ENCODE measurements at regions not wholly inside any gene's neighbourhood (a gene's known extent, or its start where the extent isn't known, plus 50 kb on each side); places are given as distances from the start of the nearest gene placed in this dataset.

DNA sequence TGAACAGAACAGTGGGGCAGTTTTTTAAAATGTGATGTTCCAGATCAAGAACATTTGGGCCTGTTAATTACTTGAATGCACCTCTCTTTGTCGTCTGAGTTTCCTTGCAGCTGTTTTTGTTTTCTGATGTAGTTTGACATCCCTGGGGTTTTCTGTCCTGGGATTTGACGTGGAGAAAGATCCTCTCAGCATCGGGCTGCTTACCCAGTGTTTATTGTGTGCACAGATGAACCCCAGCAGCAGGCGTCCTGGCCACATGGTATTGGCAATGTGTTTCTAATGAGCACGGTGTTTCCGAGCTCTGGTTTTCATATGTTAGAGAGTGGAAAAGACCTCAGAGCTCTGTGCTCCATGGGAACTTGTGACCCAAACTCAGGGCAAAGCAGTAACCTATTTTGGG lies 191.1 kb upstream of the IRX3 start:
- Histone ChIP-seq H3K27me3 (ENCODE audit: insufficient read depth, low read depth, low read length) (no peaks in the 10 kb centered on the region), H3K4me2 (ENCODE audit: low read length) (no peak overlapping the region), H3F3A (ENCODE audit: insufficient read depth, low read length, poor library complexity, severe bottlenecking) (no peaks in the 10 kb centered on the region), H3K9me3 (ENCODE audit: low read length) (no peaks in the 10 kb centered on the region), H4K20me1 (ENCODE audit: insufficient read depth) (no peaks in the 10 kb centered on the region), H2AFZ (ENCODE audit: low read depth, low read length) (no peak overlapping the region), H3K36me3 (ENCODE audit: insufficient read depth, low read length) (no peaks in the 10 kb centered on the region), H3K27ac (ENCODE audit: low read length) (no peak overlapping the region), H3K4me3 (ENCODE audit: low read length) (no peak overlapping the region), H3K9me2 (ENCODE audit: insufficient read depth, low read length) (no peaks in the 10 kb centered on the region), H3K9ac (ENCODE audit: low read length) (no peak overlapping the region), H3K79me2 (replicated peaks; ENCODE audit: insufficient read depth, low read length) (no peaks in the 10 kb centered on the region)
- TF ChIP-seq, protein P1, sequence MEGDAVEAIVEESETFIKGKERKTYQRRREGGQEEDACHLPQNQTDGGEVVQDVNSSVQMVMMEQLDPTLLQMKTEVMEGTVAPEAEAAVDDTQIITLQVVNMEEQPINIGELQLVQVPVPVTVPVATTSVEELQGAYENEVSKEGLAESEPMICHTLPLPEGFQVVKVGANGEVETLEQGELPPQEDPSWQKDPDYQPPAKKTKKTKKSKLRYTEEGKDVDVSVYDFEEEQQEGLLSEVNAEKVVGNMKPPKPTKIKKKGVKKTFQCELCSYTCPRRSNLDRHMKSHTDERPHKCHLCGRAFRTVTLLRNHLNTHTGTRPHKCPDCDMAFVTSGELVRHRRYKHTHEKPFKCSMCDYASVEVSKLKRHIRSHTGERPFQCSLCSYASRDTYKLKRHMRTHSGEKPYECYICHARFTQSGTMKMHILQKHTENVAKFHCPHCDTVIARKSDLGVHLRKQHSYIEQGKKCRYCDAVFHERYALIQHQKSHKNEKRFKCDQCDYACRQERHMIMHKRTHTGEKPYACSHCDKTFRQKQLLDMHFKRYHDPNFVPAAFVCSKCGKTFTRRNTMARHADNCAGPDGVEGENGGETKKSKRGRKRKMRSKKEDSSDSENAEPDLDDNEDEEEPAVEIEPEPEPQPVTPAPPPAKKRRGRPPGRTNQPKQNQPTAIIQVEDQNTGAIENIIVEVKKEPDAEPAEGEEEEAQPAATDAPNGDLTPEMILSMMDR (IDR thresholded peaks at IDR 0.05; ENCODE audit: poor library complexity, severe bottlenecking) = no peak
- no peak for TF ChIP-seq EZH2 (IDR thresholded peaks at IDR 0.05; ENCODE audit: borderline replicate concordance, insufficient read depth, low read length, poor library complexity, severe bottlenecking)
- TF ChIP-seq EP300 (conservative IDR thresholded peaks at IDR 0.05; ENCODE audit: poor library complexity, severe bottlenecking) = no peak

DNA sequence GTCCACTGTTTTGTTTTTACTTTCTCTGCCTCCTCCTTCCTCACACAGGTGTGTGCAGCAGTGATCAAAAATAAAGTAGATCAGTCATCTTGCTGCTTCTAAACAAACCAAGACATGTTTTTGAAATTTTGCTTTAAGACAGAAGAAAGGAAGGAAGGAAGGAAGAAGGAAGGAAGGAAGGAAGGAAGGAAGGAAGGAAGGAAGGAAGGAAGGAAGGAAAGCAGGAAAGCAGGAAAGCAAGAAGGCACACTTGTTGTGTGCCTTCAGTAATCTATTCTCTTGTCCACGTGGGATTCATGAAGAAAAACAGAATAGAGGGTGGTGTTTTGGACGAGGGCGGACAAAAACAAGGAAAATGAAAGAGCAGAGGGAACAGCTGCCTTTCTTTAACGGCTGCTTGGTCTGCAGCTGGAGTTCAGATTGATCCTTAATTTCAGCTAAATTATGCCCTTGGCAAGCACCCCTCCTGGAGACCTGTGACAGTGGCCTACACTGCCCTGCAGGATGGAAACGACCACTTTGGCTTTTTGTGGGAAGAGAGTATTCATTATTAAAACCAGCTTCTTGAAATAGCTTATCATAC lies 188.5 kb upstream of the IRX3 start:
- Histone ChIP-seq H4K20me1 (ENCODE audit: insufficient read depth) (no peaks in the 10 kb centered on the region), H3K27ac (ENCODE audit: low read length) (no peak overlapping the region), H3F3A (ENCODE audit: insufficient read depth, low read length, poor library complexity, severe bottlenecking) (no peaks in the 10 kb centered on the region), H3K9me2 (ENCODE audit: insufficient read depth, low read length) (no peaks in the 10 kb centered on the region), H3K36me3 (ENCODE audit: insufficient read depth, low read length) (no peaks in the 10 kb centered on the region), H3K79me2 (replicated peaks; ENCODE audit: insufficient read depth, low read length) (no peaks in the 10 kb centered on the region), H3K4me2 (ENCODE audit: low read length) (no peak overlapping the region), H2AFZ (ENCODE audit: low read depth, low read length) (no peak overlapping the region), H3K4me3 (ENCODE audit: low read length) (no peak overlapping the region), H3K9me3 (ENCODE audit: low read length) (no peaks in the 10 kb centered on the region), H3K9ac (ENCODE audit: low read length) (no peak overlapping the region), H3K27me3 (ENCODE audit: insufficient read depth, low read depth, low read length) (no peaks in the 10 kb centered on the region)
- TF ChIP-seq, protein P2, sequence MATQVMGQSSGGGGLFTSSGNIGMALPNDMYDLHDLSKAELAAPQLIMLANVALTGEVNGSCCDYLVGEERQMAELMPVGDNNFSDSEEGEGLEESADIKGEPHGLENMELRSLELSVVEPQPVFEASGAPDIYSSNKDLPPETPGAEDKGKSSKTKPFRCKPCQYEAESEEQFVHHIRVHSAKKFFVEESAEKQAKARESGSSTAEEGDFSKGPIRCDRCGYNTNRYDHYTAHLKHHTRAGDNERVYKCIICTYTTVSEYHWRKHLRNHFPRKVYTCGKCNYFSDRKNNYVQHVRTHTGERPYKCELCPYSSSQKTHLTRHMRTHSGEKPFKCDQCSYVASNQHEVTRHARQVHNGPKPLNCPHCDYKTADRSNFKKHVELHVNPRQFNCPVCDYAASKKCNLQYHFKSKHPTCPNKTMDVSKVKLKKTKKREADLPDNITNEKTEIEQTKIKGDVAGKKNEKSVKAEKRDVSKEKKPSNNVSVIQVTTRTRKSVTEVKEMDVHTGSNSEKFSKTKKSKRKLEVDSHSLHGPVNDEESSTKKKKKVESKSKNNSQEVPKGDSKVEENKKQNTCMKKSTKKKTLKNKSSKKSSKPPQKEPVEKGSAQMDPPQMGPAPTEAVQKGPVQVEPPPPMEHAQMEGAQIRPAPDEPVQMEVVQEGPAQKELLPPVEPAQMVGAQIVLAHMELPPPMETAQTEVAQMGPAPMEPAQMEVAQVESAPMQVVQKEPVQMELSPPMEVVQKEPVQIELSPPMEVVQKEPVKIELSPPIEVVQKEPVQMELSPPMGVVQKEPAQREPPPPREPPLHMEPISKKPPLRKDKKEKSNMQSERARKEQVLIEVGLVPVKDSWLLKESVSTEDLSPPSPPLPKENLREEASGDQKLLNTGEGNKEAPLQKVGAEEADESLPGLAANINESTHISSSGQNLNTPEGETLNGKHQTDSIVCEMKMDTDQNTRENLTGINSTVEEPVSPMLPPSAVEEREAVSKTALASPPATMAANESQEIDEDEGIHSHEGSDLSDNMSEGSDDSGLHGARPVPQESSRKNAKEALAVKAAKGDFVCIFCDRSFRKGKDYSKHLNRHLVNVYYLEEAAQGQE (IDR thresholded peaks at IDR 0.05; ENCODE audit: borderline replicate concordance) = no peak
- TF ChIP-seq POLR2AphosphoS5 (IDR thresholded peaks at IDR 0.05) = no peak
- no peak for TF ChIP-seq SMC3 (conservative IDR thresholded peaks at IDR 0.05; ENCODE audit: poor library complexity)
- no peak for TF ChIP-seq TAF1 (IDR thresholded peaks at IDR 0.05; ENCODE audit: low read depth)

DNA sequence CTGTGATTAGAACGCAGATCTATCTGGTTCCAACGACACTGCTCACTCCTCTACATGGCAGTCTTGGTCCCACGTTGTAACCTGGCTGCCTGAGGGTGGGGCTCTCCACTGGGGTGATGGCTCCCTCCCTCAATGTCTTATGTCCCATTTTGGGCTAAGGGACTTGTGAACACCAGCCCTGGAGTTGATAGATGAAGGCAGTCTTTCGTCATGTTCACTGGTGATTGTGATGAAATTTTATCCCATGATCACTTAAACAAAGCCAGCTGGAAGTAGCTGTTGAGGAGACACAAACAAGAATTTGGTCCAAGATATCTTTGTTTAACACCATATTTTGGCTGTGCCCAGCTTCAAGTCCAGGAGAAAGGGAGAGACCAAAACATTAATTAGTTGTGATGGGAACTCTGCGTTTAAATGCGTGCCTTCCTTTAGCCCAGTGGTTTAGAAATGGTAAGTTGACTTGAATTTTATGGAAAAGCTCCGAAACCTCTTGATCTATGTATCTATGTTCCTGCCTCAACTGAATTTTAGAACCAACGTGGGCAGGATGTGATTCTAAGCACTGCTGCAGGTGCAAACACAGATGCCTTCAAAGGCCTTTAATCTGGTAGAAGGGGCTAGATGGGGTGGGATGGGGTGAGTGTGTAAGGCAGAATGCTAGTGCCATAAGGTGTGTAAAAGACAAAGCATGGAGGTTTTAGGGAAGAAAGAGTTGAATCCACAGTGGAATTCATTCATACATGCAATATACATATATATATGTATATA lies 186.8 kb upstream of the IRX3 start:
- Histone ChIP-seq H3K4me2 (ENCODE audit: low read length) (no peak overlapping the region), H2AFZ (ENCODE audit: low read depth, low read length) (no peak overlapping the region), H3K79me2 (replicated peaks; ENCODE audit: insufficient read depth, low read length) (no peaks in the 10 kb centered on the region), H3F3A (ENCODE audit: insufficient read depth, low read length, poor library complexity, severe bottlenecking) (no peaks in the 10 kb centered on the region), H3K27me3 (ENCODE audit: insufficient read depth, low read depth, low read length) (no peaks in the 10 kb centered on the region), H3K4me3 (ENCODE audit: low read length) (no peak overlapping the region), H3K9me3 (ENCODE audit: low read length) (no peaks in the 10 kb centered on the region), H3K9ac (ENCODE audit: low read length) (no peak overlapping the region), H4K20me1 (ENCODE audit: insufficient read depth) (no peaks in the 10 kb centered on the region), H3K9me2 (ENCODE audit: insufficient read depth, low read length) (no peaks in the 10 kb centered on the region), H3K27ac (ENCODE audit: low read length) (no peak overlapping the region), H3K36me3 (ENCODE audit: insufficient read depth, low read length) (no peaks in the 10 kb centered on the region)
- TF ChIP-seq TAF1 (IDR thresholded peaks at IDR 0.05; ENCODE audit: low read depth) = no peak
- TF ChIP-seq RAD21 (conservative IDR thresholded peaks at IDR 0.05) = no peak
- no peak for TF ChIP-seq EZH2 (IDR thresholded peaks at IDR 0.05; ENCODE audit: borderline replicate concordance, insufficient read depth, low read length, poor library complexity, severe bottlenecking)
- TF ChIP-seq EP300 (conservative IDR thresholded peaks at IDR 0.05; ENCODE audit: poor library complexity, severe bottlenecking) = no peak
- TF ChIP-seq SMC3 (conservative IDR thresholded peaks at IDR 0.05; ENCODE audit: poor library complexity) = no peak
- TF ChIP-seq, protein P1 (IDR thresholded peaks at IDR 0.05; ENCODE audit: poor library complexity, severe bottlenecking) = no peak
- no peak for TF ChIP-seq POLR2AphosphoS5 (IDR thresholded peaks at IDR 0.05)
- no peak for TF ChIP-seq MXI1 (conservative IDR thresholded peaks at IDR 0.05; ENCODE audit: poor library complexity, severe bottlenecking)
